Lower lobe of right lung (tissue), 2 donors: ENCODE measurements at regions not wholly inside any gene's neighbourhood (a gene's known extent, or its start where the extent isn't known, plus 50 kb on each side); places are given as distances from the start of the nearest gene placed in this dataset.

Experiments used
- ATAC-seq, 2 donors: fragments of 200-7000 bp; cut with Tn5 transposase; one replicate each; pipeline ENCODE4 v1.9.1; 2020 to 2022; ENCODE audit warnings: mild to moderate bottlenecking in 2 of 2, moderate library complexity in 2 of 2
- DNase-seq: peaks from one replicate; pipeline ENCODE4 v3.0.0-alpha.2; 2020
- H3K27ac ChIP-seq: fragments of 200-600 bp; one replicate; pipeline ENCODE4 v1.8.0; 2022
- H3K27me3 ChIP-seq: fragments of 200-600 bp; one replicate; pipeline ENCODE4 v1.8.0; 2022; ENCODE audit warnings: low read depth
- H3K36me3 ChIP-seq: fragments of 200-600 bp; one replicate; pipeline ENCODE4 v1.8.0; 2022; ENCODE audit warnings: mild to moderate bottlenecking
- H3K4me1 ChIP-seq: fragments of 200-600 bp; one replicate; pipeline ENCODE4 v1.8.0; 2022
- H3K4me3 ChIP-seq: fragments of 200-600 bp; one replicate; pipeline ENCODE4 v1.8.0; 2022; ENCODE audit warnings: mild to moderate bottlenecking
- H3K9me3 ChIP-seq: fragments of 200-600 bp; one replicate; pipeline ENCODE4 v1.8.0; 2022
- CTCF ChIP-seq: fragments of 200-600 bp; IDR thresholded peaks from one replicate; pipeline ENCODE4 v1.8.0; 2022; ENCODE audit warnings: antibody characterized with exemption, mild to moderate bottlenecking
- intact Hi-C: fragments of 100-400 bp; cut with DNase I; formaldehyde crosslinking; loops from one replicate; pipeline ENCODE4 v1.11.0; 2022
- donor health status: DM: no; HTN: yes; CAD: no; lungs with severe emphysema.

- ATAC-seq (no peak), DNase-seq (no peak)
- Histone ChIP-seq H3K36me3 (no peaks in the 10 kb centered on the region), H3K27ac (no peak overlapping the region), H3K9me3 (peaks cover 7% of the 10 kb centered on the region), H3K4me1 (no peaks in the 10 kb centered on the region), H3K27me3 (no peaks in the 10 kb centered on the region), H3K4me3 (no peak overlapping the region)
- TF ChIP-seq CTCF = no peak
- intact Hi-C loops = no loop called here
Measured at GRCh38 chr18:27585602-27586173, 400.6 kb upstream of the CHST9 start.

DNA sequence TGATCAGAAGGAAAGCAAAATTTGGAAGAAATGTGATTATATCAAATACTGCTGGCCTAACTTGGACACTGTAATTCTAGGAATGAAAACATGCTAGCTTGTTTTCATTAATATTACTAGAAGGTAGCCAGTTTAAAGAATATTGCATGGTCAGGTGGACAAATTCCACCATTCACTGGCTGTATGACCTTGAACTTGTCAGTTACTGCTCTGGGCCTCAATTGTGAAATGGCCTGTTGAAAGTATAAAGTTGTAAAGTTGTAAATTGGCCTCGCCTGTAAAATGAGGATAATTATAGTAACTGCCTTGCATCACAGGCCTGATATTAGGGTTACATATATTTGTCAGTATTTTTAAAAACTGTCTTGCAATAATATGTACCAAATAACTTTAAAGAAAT, 398.4 kb upstream of the CHST9 start:
- no peaks in the 10 kb centered on the region for H3K36me3 ChIP-seq
- no peaks in the 10 kb centered on the region for H3K4me1 ChIP-seq
- no peak overlapping the region for H3K4me3 ChIP-seq
- peaks cover 7% of the 10 kb centered on the region for H3K9me3 ChIP-seq
- ATAC-seq (no peak), DNase-seq (no peak)
- H3K27me3 ChIP-seq = no peaks in the 10 kb centered on the region
- intact Hi-C loops = no loop called here
- H3K27ac ChIP-seq = no peak overlapping the region
- TF ChIP-seq CTCF = no peak

DNA sequence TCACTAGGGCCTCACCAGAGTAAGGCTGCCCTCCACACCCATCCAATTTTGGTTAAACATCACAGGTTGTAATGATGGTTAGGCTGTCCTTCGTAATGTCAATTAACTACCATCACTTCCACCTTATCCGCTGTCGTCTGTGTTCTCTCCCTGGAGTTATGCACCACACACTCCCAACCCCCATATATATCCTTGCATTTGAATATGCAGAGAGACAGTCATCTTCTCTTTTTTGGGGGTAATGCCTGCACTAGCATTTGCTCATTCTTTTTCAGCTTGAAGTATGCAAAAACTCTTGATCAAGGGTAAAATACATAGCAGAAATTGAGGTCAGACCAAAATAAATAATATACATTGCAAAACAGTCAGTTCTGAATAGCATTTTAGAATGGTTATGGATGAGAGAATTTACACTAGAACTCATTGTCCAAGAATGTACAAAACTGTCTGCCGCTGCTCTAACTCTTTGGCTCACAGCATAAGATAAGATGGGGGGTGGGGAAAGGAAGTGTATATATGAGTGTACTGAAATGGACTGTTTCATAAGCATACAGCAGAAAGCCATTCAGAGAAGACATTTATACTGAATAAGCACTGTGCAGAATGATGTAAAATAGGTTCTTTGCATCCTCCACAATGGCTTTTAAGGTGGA, 397.8 kb upstream of the CHST9 start:
- H3K27me3 ChIP-seq = no peaks in the 10 kb centered on the region
- DNase-seq = no peak
- H3K27ac ChIP-seq = no peak overlapping the region
- no peak for TF ChIP-seq CTCF
- no peaks in the 10 kb centered on the region for H3K4me1 ChIP-seq
- H3K36me3 ChIP-seq = no peaks in the 10 kb centered on the region
- no peak for ATAC-seq
- intact Hi-C loops = no loop called here
- no peak overlapping the region for H3K4me3 ChIP-seq
- H3K9me3 ChIP-seq = peaks cover 7% of the 10 kb centered on the region

GRCh38 chr18:27581296-27581904, 396.3 kb upstream of the CHST9 start:
- intact Hi-C loops = no loop called here
- ATAC-seq = no peak
- no peak for DNase-seq
- H3K4me3 ChIP-seq = no peak overlapping the region
- H3K4me1 ChIP-seq = no peaks in the 10 kb centered on the region
- TF ChIP-seq CTCF = no peak
- peaks cover 7% of the 10 kb centered on the region for H3K9me3 ChIP-seq
- H3K27ac ChIP-seq = no peak overlapping the region
- H3K27me3 ChIP-seq = no peaks in the 10 kb centered on the region
- H3K36me3 ChIP-seq = no peaks in the 10 kb centered on the region

DNA sequence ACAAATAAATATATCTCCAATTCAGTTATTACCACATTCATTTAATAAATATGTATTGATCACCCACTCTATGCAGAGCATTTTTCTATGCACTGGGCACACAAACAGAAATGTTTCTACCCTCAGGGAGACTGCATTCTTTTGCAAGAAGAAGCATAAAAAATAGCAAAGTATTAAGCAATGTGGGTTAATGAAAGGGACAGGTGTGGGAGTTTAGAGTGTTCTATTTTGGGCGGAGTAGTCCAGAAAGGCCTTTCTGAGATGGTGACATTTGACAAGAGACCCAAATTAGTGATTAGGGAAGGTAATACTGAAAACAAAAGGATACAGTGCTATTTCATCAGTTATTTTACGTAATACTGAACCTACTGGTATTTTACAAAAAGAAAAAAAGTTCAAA, 394.3 kb upstream of the CHST9 start:
- ATAC-seq (no peak), DNase-seq (no peak)
- Histone ChIP-seq H3K36me3 (no peaks in the 10 kb centered on the region), H3K9me3 (peaks cover 7% of the 10 kb centered on the region), H3K4me1 (no peaks in the 10 kb centered on the region), H3K27me3 (no peaks in the 10 kb centered on the region), H3K27ac (no peak overlapping the region), H3K4me3 (no peak overlapping the region)
- intact Hi-C loops = no loop called here
- no peak for TF ChIP-seq CTCF
